Neural crest cell (in vitro differentiated cells): ENCODE measurements at regions not wholly inside any gene's neighbourhood (a gene's known extent, or its start where the extent isn't known, plus 50 kb on each side); places are given as distances from the start of the nearest gene placed in this dataset.
"Not testable (repeated sequence)": the region's sequence is repeated elsewhere in the genome, so short reads cannot be mapped to it uniquely, and the experiment has no call there.

Experiments
- DNase-seq: peaks from one replicate; pipeline ENCODE4 v3.0.0; 2021; ENCODE audit warnings: low read depth, mixed read lengths, low spot score
- H3K27ac Mint-ChIP-seq: one replicate; pipeline ENCODE4 v1.8.0; 2021; ENCODE audit warnings: mild to moderate bottlenecking, mixed read lengths; ENCODE audit not compliant: unreplicated experiment
- H3K27me3 Mint-ChIP-seq: 2 replicates; pipeline ENCODE4 v1.8.0; 2021; ENCODE audit warnings: low read depth, mild to moderate bottlenecking, mixed read lengths
- H3K36me3 Mint-ChIP-seq: 2 replicates; pipeline ENCODE4 v1.8.0; 2021; ENCODE audit warnings: low read depth, mild to moderate bottlenecking, mixed read lengths
- H3K4me1 Mint-ChIP-seq: 2 replicates; pipeline ENCODE4 v1.8.0; 2021; ENCODE audit warnings: mixed read lengths
- H3K4me3 Mint-ChIP-seq: one replicate; pipeline ENCODE4 v1.8.0; 2021; ENCODE audit warnings: mild to moderate bottlenecking, mixed read lengths
- H3K9me3 Mint-ChIP-seq: 2 replicates; pipeline ENCODE4 v1.8.0; 2021; ENCODE audit warnings: mixed read lengths
- TF ChIP-seq, protein P1 (sequence below): fragments of 200-600 bp; sonication (generic); conservative IDR thresholded peaks from 2 replicates; pipeline ENCODE4 v1.5.0; 2021; ENCODE audit warnings: antibody characterized with exemption, mild to moderate bottlenecking

DNA sequence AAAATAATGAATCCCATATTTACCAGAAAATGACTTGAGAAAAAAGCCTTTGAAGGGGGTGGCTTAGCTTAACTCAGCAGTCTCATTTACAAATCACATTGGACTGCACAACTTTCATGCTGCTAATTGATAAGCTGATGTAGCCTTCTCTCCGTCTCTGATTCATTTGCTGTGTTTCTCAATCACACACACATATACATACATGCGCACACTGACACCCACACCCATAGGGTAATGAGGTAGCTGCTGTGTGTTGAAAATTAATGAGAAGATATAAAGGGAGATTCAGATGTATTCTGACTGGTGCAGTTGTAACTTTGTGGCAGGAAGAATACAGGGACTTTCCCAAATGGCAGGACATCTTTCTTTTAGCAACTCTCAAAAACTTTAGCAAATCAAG lies 141.9 kb upstream of the GCFC2 start:
- DNase-seq: no peak
- peaks cover 13% of the 10 kb centered on the region for H3K9me3 Mint-ChIP-seq
- H3K4me3 Mint-ChIP-seq: no peak overlapping the region
- no peaks in the 10 kb centered on the region for H3K27me3 Mint-ChIP-seq
- H3K27ac Mint-ChIP-seq: no peak overlapping the region
- H3K36me3 Mint-ChIP-seq: peaks cover 9% of the 10 kb centered on the region
- TF ChIP-seq, protein P1, sequence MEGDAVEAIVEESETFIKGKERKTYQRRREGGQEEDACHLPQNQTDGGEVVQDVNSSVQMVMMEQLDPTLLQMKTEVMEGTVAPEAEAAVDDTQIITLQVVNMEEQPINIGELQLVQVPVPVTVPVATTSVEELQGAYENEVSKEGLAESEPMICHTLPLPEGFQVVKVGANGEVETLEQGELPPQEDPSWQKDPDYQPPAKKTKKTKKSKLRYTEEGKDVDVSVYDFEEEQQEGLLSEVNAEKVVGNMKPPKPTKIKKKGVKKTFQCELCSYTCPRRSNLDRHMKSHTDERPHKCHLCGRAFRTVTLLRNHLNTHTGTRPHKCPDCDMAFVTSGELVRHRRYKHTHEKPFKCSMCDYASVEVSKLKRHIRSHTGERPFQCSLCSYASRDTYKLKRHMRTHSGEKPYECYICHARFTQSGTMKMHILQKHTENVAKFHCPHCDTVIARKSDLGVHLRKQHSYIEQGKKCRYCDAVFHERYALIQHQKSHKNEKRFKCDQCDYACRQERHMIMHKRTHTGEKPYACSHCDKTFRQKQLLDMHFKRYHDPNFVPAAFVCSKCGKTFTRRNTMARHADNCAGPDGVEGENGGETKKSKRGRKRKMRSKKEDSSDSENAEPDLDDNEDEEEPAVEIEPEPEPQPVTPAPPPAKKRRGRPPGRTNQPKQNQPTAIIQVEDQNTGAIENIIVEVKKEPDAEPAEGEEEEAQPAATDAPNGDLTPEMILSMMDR: no peak
- H3K4me1 Mint-ChIP-seq: no peaks in the 10 kb centered on the region

DNA sequence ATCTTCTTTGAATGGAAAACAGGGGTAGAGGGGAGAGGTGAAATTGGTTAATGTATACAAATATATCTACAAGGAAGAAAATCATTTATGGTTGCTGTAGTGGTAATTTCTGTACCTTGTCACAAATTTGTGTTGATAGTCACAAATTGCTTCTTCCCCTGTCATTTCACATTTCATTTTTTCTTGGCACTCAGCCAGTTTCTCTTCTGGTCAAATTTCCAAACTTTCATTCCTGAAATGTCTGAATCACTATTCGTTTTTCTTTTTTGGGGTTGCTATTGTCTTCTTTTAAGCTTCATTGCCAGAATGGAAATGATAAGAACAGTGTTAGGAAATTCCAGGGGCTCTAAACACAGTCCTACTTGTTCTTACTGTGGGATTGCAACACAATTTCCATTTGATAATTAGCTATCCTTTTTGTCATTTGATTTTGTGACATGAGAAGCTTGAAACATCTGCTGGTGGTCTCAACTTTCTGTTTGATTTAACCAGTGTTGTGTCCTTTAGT lies 136.0 kb upstream of the GCFC2 start:
- Mint-ChIP-seq H3K27me3 (no peaks in the 10 kb centered on the region), H3K9me3 (no peaks in the 10 kb centered on the region), H3K4me1 (no peaks in the 10 kb centered on the region), H3K27ac (no peak overlapping the region), H3K4me3 (no peak overlapping the region), H3K36me3 (no peaks in the 10 kb centered on the region)
- TF ChIP-seq, protein P1: no peak
- no peak for DNase-seq

DNA sequence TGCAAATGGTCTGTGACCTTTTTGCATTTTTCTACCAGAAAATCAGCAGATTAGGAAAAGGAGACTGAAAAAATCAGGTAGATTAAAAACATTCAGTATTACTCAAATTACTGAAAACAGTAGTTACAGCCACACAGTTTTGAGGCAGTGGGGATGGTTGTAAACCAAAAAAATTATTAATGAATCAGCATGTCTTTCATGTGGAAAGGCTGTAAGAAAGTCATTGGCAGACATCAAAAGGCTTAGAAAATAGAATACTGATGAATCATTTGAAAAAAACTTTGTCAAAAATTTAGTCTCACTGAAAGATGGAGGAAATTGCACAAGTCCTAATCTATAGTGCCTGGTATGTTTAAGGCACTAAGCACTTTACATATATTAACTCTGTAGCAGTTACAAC lies 133.9 kb upstream of the GCFC2 start:
- Mint-ChIP-seq H3K9me3 (no peaks in the 10 kb centered on the region), H3K4me3 (no peak overlapping the region), H3K36me3 (no peaks in the 10 kb centered on the region), H3K27ac (no peak overlapping the region), H3K27me3 (no peaks in the 10 kb centered on the region), H3K4me1 (no peaks in the 10 kb centered on the region)
- no peak for DNase-seq
- TF ChIP-seq, protein P1: no peak

DNA sequence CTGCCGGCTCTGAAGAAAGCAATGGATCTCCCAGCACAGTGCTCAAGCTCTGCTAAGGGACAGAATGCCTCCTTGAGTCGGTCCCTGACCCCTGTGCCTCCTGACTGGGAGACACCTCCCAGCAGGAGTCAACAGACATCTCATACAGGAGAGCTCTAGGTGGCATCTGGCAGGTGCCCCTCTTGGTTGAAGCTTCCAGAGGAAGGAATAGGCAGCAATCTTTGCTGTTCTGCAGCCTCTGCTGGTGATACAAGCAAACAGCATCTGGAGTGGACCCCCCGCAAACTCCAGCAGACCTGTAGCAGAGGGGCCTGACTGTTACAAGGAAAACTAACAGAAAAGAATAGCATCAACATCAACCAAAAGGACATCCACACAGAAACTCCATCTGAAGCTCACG lies 123.9 kb upstream of the GCFC2 start:
- not testable (repeated sequence) for H3K27ac Mint-ChIP-seq, H3K4me3 Mint-ChIP-seq, H3K4me1 Mint-ChIP-seq, H3K36me3 Mint-ChIP-seq, DNase-seq, H3K27me3 Mint-ChIP-seq
- TF ChIP-seq, protein P1: peak; percentile 17
- H3K9me3 Mint-ChIP-seq: peaks cover 11% of the 10 kb centered on the region

- Mint-ChIP-seq H3K36me3 (no peaks in the 10 kb centered on the region), H3K27ac (no peak overlapping the region), H3K9me3 (peaks cover 11% of the 10 kb centered on the region), H3K4me3 (no peak overlapping the region), H3K4me1 (no peaks in the 10 kb centered on the region), H3K27me3 (no peaks in the 10 kb centered on the region)
- TF ChIP-seq, protein P1: no peak
- DNase-seq: no peak
Measured at GRCh38 chr2:75833386-75833785, 122.7 kb upstream of the GCFC2 start.

DNA sequence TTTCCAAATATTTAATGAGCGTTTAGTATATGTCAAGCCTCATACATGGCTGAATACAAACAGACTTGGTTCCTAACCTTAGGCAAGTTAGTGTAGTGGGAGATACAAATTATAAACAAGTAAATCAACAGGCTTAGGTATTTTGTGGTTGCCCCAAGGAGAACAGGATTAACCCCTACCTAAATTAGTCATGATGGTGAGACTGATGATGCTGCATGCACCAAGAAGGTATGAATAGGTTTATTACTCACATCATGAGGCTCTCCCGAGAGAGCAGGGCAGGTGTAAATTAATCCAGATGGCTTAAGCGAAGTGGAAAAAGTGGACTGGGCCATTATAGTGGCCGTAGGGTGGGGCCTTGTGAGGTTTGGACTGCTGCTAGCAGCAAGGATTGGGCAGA lies 118.1 kb upstream of the GCFC2 start:
- Mint-ChIP-seq H3K27me3 (no peaks in the 10 kb centered on the region), H3K36me3 (no peaks in the 10 kb centered on the region), H3K27ac (no peak overlapping the region), H3K4me3 (no peak overlapping the region), H3K9me3 (peaks cover 16% of the 10 kb centered on the region), H3K4me1 (no peaks in the 10 kb centered on the region)
- TF ChIP-seq, protein P1: no peak
- no peak for DNase-seq

- H3K27me3 Mint-ChIP-seq, H3K4me1 Mint-ChIP-seq, H3K4me3 Mint-ChIP-seq, H3K36me3 Mint-ChIP-seq, H3K27ac Mint-ChIP-seq, DNase-seq: not testable (repeated sequence)
- peaks cover 20% of the 10 kb centered on the region for H3K9me3 Mint-ChIP-seq
Measured at GRCh38 chr2:75823515-75823914, 112.8 kb upstream of the GCFC2 start.
